ENCODE measurements at regions not wholly inside any gene's neighbourhood (a gene's known extent, or its start where the extent isn't known, plus 50 kb on each side); places are given as distances from the start of the nearest gene placed in this dataset.
A peak's percentile ranks its signal among the peaks of the same experiment; 100 is the strongest.
"Not testable (repeated sequence)": the region's sequence is repeated elsewhere in the genome, so short reads cannot be mapped to it uniquely, and the experiment has no call there.

DNA sequence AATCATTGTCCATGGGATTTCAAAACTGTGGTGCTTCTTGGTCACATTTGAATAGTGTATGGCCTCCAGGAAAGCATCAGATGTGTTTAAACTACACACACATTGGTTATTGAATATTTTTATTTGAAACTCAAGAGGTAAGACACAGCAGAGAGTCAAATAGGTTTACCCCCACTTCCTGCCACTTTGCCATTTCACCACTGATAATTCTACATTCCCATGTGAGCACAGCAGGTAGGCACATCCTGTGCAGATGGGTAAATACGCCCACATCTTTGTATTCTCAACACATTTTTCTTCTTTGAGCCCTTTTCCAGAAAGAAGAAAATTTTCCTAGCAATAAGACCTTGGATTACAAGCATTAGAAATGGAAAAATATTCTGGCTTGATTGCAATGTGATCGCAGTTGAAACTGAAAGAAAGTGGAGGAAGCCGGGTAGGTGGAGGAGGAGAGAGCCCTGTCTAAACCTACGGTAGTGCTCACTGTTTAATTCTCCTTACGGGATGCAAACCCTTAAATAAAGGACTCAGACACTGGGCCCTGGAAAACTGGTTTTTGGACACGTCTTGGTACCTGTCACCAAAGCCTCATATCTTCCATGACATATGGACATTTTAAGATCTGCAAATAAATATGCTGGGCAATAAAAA, 167.7 kb downstream of the COG6 start:
- FAIRE-seq, result no peak
- no peak for DNase-seq (ENCODE audit: insufficient read length, low spot score)
- TF ChIP-seq CTCF (IDR thresholded peaks at IDR 0.05; ENCODE audit: insufficient read depth, missing control alignments), result no peak

DNA sequence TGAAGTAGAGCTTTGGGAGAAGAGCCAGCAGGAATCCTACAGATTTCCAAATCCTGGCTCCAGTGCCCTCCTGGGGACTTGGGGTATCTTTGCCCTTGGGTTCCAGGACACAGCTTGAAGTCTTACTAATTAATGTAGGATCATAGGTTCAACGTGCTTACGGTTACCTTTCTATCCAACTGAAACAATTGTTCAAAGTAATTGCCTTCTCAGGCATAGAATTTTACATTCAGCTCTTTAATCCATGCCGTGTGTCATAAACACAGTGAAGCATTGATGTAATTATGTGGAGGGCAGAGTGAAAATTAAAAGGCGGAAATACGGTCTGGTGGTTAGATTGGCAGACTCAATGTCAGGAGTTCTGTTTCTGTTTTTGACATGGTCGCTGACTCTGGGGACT, 170.4 kb downstream of the COG6 start:
- no peak for TF ChIP-seq CTCF (IDR thresholded peaks at IDR 0.05; ENCODE audit: insufficient read depth, missing control alignments)
- no peak for FAIRE-seq

GRCh38 chr13:39835253-39835652, 179.8 kb downstream of the COG6 start:
- FAIRE-seq, result no peak
- no peak for DNase-seq (ENCODE audit: insufficient read length, low spot score)
- TF ChIP-seq CTCF (IDR thresholded peaks at IDR 0.05; ENCODE audit: insufficient read depth, missing control alignments), result no peak

More for the DNA sequence above, 170.4 kb downstream of the COG6 start:
- no peak for DNase-seq (ENCODE audit: insufficient read length, low spot score)

DNA sequence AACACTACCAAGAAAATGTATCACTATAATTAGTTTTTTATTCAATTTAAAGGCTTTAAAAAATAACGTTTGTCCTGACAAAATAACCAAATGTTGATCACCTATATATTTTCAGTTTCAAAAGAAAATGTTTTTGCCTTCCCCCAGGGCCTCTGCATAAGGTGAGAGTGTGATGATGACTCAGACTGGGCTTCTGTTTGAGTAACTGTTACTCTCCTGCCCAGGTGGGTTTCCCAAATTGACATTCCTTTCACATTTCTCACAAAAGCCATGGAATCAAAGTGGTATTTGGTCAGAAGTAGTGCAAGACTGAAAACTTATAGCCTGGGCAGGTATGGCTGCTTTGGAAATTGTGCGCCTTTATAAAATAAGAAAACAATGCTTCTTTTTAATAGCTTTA, 180.6 kb downstream of the COG6 start:
- DNase-seq (ENCODE audit: insufficient read length, low spot score), result no peak
- TF ChIP-seq CTCF (IDR thresholded peaks at IDR 0.05; ENCODE audit: insufficient read depth, missing control alignments), result no peak
- FAIRE-seq, result no peak

DNA sequence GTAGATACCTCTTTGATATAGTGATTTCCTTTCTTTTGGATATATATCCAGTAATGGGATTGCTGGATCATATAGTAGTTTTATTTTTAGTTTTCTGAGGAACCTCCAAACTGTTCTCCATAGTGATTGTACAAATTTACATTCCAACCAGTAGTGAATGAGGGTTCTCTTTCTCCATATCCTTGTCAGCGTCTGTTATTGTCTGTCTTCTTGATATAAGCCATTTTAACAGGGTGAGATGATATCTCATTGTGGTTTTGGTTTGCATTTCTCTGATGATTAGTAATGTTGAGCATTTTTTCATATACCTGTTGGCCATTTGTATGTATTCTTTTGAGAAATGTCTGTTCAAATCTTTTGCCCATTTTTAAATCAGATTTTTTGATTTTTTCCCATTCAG, 182.4 kb downstream of the COG6 start:
- peak; percentile 6 for FAIRE-seq
- not testable (repeated sequence) for DNase-seq (ENCODE audit: insufficient read length, low spot score)

DNA sequence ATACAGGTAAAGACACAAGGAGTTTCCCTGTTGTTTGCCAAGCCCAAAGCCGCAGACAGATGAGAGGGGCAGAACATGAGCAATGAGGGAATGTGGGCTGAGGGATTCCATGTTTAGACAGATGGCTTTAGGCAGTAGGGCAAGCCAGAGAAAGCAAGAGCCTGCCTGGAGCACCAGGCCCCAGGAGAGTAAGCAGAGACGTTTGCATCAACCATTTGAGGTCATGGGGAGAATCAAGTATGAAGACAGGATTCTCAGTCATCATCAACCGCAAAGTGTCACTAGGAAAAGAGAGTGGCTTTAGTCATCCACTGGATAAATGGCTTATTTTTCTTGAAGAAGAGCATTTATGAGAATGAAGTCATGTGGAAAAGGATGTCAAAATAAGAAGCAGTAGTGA, 184.7 kb downstream of the COG6 start:
- DNase-seq (ENCODE audit: insufficient read length, low spot score) (no peak), FAIRE-seq (no peak)
- TF ChIP-seq CTCF (IDR thresholded peaks at IDR 0.05; ENCODE audit: insufficient read depth, missing control alignments), result no peak

GRCh38 chr13:39847336-39847735, 191.9 kb downstream of the COG6 start:
- no peak for DNase-seq (ENCODE audit: insufficient read length, low spot score)
- FAIRE-seq, result no peak
- no peak for TF ChIP-seq CTCF (IDR thresholded peaks at IDR 0.05; ENCODE audit: insufficient read depth, missing control alignments)

- FAIRE-seq, result no peak
- no peak for DNase-seq (ENCODE audit: insufficient read length, low spot score)
- no peak for TF ChIP-seq CTCF (IDR thresholded peaks at IDR 0.05; ENCODE audit: insufficient read depth, missing control alignments)
These were observed 199.8 kb downstream of the COG6 start for GRCh38 chr13:39855236-39855635.

Data from D721Med (cell line).